Suprapubic skin (tissue), 4 donors: ENCODE measurements at regions not wholly inside any gene's neighbourhood (a gene's known extent, or its start where the extent isn't known, plus 50 kb on each side); places are given as distances from the start of the nearest gene placed in this dataset.

ENCODE experiments used
- DNase-seq, 2 donors: peaks; one replicate each; pipeline ENCODE4 v3.0.0-alpha.2; 2019; ENCODE audit warnings: low spot score in 2 of 2
- H3K27ac ChIP-seq: fragments of 200-600 bp; sonication (generic); one replicate; pipeline ENCODE4 v1.5.1; 2019
- H3K27me3 ChIP-seq: fragments of 200-600 bp; sonication (generic); one replicate; pipeline ENCODE4 v1.5.1; 2019
- H3K36me3 ChIP-seq: fragments of 200-600 bp; sonication (generic); one replicate; pipeline ENCODE4 v1.5.1; 2019
- H3K4me1 ChIP-seq: fragments of 200-600 bp; sonication (generic); one replicate; pipeline ENCODE4 v1.5.1; 2019
- H3K4me3 ChIP-seq: fragments of 200-600 bp; sonication (generic); one replicate; pipeline ENCODE4 v1.5.1; 2019; ENCODE audit warnings: mild to moderate bottlenecking
- H3K9me3 ChIP-seq: fragments of 200-600 bp; sonication (generic); one replicate; pipeline ENCODE4 v1.5.1; 2019
- CTCF ChIP-seq, 2 donors: fragments of 200-600 bp in 1 of 2; fragments of 450-650 bp in 1 of 2; sonication (generic) in 1 of 2; IDR thresholded peaks; one replicate each; pipeline ENCODE4 v1.5.1; 2016 to 2019; ENCODE audit warnings: antibody characterized with exemption in 2 of 2, mild to moderate bottlenecking in 1 of 2, moderate library complexity in 1 of 2
- EP300 ChIP-seq: sonication (generic); formaldehyde crosslinking; IDR thresholded peaks from one replicate; pipeline ENCODE4 v1.6.1; 2017; ENCODE audit warnings: antibody characterized with exemption
- POLR2A ChIP-seq, 2 donors: fragments of 450-650 bp; IDR thresholded peaks; one replicate each; pipeline ENCODE4 v1.6.1; 2017; ENCODE audit warnings: antibody characterized with exemption in 2 of 2, mild to moderate bottlenecking in 2 of 2, moderate library complexity in 2 of 2
- POLR2AphosphoS5 ChIP-seq, 3 donors: sonication (generic); formaldehyde crosslinking; IDR thresholded peaks; one replicate each; pipeline ENCODE4 v1.6.1; 2017; ENCODE audit warnings: antibody characterized with exemption in 3 of 3
- WGBS: methylation state at CpG from one replicate; pipeline ENCODE4 v1.1.5; 2018; 5-methylcytosine and 5-hydroxymethylcytosine counted together

- no peaks in the 10 kb centered on the region for H3K36me3 ChIP-seq
- no peaks in the 10 kb centered on the region for H3K27me3 ChIP-seq
- TF ChIP-seq POLR2A (IDR thresholded peaks at IDR 0.05): no peak
- no peak overlapping the region for H3K4me3 ChIP-seq
- no peaks in the 10 kb centered on the region for H3K4me1 ChIP-seq
- 59% methylated on average over 3 of the region's 3 CpGs for WGBS
- no peaks in the 10 kb centered on the region for H3K9me3 ChIP-seq
- DNase-seq: no peak
- H3K27ac ChIP-seq: no peak overlapping the region
These were observed 122.4 kb upstream of the NPY2R start for GRCh38 chr4:155085843-155086530.

GRCh38 chr4:155094201-155094820, 114.1 kb upstream of the NPY2R start:
- Histone ChIP-seq H3K4me1 (no peaks in the 10 kb centered on the region), H3K27ac (no peak overlapping the region), H3K4me3 (no peak overlapping the region), H3K27me3 (no peaks in the 10 kb centered on the region), H3K9me3 (no peaks in the 10 kb centered on the region), H3K36me3 (no peaks in the 10 kb centered on the region)
- TF ChIP-seq EP300: no peak
- no peak for TF ChIP-seq POLR2AphosphoS5 (IDR thresholded peaks at IDR 0.05)
- TF ChIP-seq POLR2A (IDR thresholded peaks at IDR 0.05): no peak
- DNase-seq: no peak
- 87% methylated on average over 3 of the region's 3 CpGs for WGBS

GRCh38 chr4:155099231-155099630, 109.2 kb upstream of the NPY2R start:
- Histone ChIP-seq H3K36me3 (no peaks in the 10 kb centered on the region), H3K27me3 (no peaks in the 10 kb centered on the region), H3K27ac (no peak overlapping the region), H3K4me3 (no peak overlapping the region), H3K9me3 (no peaks in the 10 kb centered on the region), H3K4me1 (no peaks in the 10 kb centered on the region)
- no peak for DNase-seq
- 84% methylated on average over 1 of the region's 1 CpG for WGBS
- TF ChIP-seq POLR2A (IDR thresholded peaks at IDR 0.05) (no peak), EP300 (no peak)

GRCh38 chr4:155106629-155107028, 101.8 kb upstream of the NPY2R start:
- Histone ChIP-seq H3K9me3 (no peaks in the 10 kb centered on the region), H3K27me3 (no peaks in the 10 kb centered on the region), H3K4me3 (no peak overlapping the region), H3K27ac (no peak overlapping the region), H3K4me1 (no peaks in the 10 kb centered on the region), H3K36me3 (no peaks in the 10 kb centered on the region)
- DNase-seq: no peak
- 50% methylated on average over 1 of the region's 1 CpG for WGBS
- TF ChIP-seq POLR2AphosphoS5 (IDR thresholded peaks at IDR 0.05) (no peak), CTCF (IDR thresholded peaks at IDR 0.05) (no peak), POLR2A (IDR thresholded peaks at IDR 0.05) (no peak), EP300 (no peak)

- H3K9me3 ChIP-seq: no peaks in the 10 kb centered on the region
- no peak for DNase-seq
- no peaks in the 10 kb centered on the region for H3K36me3 ChIP-seq
- H3K27me3 ChIP-seq: no peaks in the 10 kb centered on the region
- no peaks in the 10 kb centered on the region for H3K4me1 ChIP-seq
- WGBS: 89% methylated on average over 3 of the region's 3 CpGs
- TF ChIP-seq POLR2A (IDR thresholded peaks at IDR 0.05) (no peak), POLR2AphosphoS5 (IDR thresholded peaks at IDR 0.05) (no peak), EP300 (no peak), CTCF (IDR thresholded peaks at IDR 0.05) (no peak)
- H3K4me3 ChIP-seq: no peak overlapping the region
- H3K27ac ChIP-seq: no peak overlapping the region
These were observed 101.4 kb upstream of the NPY2R start for GRCh38 chr4:155107059-155107458.

- no peak for DNase-seq
- no peaks in the 10 kb centered on the region for H3K27me3 ChIP-seq
- no peak overlapping the region for H3K27ac ChIP-seq
- no peaks in the 10 kb centered on the region for H3K9me3 ChIP-seq
- TF ChIP-seq POLR2A (IDR thresholded peaks at IDR 0.05): no peak
- no peaks in the 10 kb centered on the region for H3K36me3 ChIP-seq
- H3K4me1 ChIP-seq: no peaks in the 10 kb centered on the region
- H3K4me3 ChIP-seq: no peak overlapping the region
These were observed 93.6 kb upstream of the NPY2R start for GRCh38 chr4:155114790-155115189.

- H3K27me3 ChIP-seq: no peaks in the 10 kb centered on the region
- no peaks in the 10 kb centered on the region for H3K4me1 ChIP-seq
- DNase-seq: no peak
- H3K27ac ChIP-seq: no peak overlapping the region
- TF ChIP-seq EP300 (no peak), CTCF (IDR thresholded peaks at IDR 0.05) (no peak), POLR2A (IDR thresholded peaks at IDR 0.05) (no peak), POLR2AphosphoS5 (IDR thresholded peaks at IDR 0.05) (no peak)
- no peaks in the 10 kb centered on the region for H3K9me3 ChIP-seq
- H3K36me3 ChIP-seq: no peaks in the 10 kb centered on the region
- no peak overlapping the region for H3K4me3 ChIP-seq
These were observed 89.4 kb upstream of the NPY2R start for GRCh38 chr4:155119006-155119405.
